Ammon's horn (tissue), 1 donor: ENCODE measurements at regions not wholly inside any gene's neighbourhood (a gene's known extent, or its start where the extent isn't known, plus 50 kb on each side); places are given as distances from the start of the nearest gene placed in this dataset.
"Not testable (repeated sequence)": the region's sequence is repeated elsewhere in the genome, so short reads cannot be mapped to it uniquely, and the experiment has no call there.

Source experiments
- DNase-seq: peaks from one replicate; pipeline ENCODE4 v3.0.0-alpha.2; 2016; ENCODE audit warnings: low spot score

DNA sequence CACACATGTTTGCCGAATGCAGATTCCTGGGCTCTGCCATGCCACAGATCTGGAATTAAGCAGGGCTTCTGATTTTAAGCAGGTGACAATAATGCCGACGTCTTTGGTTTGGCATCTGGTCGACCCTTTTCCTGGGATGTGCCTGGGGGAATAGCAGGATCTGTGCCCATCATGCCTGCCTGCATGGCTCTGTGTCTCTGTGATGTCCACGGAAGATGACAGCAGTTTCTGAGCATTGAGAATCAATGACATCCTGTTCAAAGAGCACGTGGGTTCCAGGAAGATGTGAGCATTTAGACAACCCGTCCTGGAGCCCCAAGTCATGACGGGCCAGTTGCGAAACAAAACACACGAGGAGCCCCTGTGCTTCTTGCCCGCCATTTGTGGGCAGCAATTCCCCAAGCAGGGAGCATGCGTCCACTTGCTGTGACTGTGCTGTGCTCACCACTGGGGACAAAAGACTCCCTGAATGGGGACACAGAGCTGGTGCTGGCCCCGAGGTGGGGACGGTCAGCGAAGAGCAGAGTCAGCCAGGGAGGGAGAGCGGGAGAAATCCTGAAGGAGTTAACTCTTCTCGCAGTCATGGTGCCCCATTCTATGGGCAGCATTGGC, 110.1 kb downstream of the ERMARD start:
- no peak for DNase-seq

DNA sequence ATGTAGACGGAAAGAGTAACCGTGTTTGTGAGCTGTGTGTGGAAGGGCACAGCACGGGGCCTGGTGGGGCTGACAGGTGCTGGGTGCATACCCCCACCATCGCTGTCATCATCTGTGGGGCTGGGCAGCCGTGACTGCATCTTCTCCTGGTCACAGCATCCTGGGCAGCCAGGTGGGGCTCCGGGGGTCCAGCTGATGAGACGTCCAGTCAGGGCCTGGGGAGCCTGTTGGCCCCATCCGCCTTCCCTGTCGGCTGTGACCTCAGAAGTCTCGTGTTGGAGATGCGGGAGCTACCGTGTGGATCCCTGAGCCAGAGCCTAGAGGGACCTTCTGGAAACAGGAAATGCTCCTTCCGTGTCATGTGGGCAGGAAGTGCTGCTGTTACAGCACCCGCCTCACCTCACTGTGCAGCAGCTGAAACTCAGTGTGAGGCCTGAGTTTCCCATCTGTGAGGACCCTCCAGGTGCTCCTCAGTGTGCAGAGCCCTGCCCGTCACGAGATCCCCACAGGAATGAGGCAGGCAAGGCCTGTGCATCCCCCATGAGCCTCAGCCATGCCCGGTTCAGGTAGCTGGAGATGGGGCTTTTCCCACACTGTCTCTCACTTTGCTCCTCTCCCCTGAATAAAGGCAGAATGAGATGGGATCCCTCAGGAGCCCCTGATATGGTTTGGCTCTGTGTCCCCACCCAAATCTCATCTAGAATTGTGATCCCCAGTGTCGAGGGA, 108.7 kb downstream of the ERMARD start:
- DNase-seq: no peak

DNA sequence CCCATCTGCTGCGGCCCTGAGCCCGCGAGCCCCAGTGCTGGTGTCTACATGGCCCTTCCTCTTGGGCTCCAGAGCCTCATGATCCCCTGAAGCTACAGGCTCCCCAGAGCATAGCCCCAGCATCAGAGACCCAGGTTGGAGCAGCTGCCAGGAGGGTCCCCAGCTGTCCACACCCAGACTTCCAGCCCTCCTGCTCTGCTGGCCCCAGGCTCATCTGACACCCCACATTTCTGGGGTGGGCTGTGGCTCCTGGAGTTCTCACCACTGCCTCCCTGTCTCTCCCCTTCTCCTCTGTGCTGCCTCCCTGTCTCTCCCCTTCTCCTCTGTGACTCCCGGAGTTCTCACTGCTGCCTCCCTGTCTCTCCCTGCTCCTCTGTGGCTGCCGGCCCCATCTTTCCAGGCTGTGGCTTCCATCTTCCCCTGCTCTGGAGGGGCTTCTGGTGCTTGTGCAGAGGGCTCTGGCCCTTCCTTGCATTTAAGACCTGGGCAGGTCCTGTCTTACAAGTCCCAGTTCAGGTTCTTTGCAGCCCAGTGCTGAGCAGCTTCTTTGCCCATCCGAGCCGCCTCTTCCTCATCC, 108.1 kb downstream of the ERMARD start:
- DNase-seq: no peak

DNA sequence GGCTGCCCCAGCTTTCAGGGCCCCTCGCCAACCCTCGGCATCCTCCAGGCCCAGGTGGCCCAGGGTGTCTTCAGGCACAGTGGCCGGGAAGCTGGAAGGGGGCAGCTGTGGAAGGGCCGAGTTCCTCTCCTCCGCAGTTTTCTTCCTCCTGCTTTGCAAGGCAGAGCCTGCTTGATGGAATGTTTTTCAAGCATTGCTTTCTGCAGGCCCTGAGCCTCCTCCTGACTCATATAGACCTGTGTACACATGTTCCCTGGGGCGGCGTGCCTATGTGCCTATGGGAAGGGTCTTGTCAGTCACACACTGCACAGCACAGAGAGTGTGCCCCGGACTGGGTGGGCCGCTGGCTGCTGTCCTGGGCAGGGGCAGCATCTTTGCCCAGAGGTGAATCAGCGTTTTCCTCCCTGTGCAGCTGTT, 107.5 kb downstream of the ERMARD start:
- DNase-seq: no peak

DNA sequence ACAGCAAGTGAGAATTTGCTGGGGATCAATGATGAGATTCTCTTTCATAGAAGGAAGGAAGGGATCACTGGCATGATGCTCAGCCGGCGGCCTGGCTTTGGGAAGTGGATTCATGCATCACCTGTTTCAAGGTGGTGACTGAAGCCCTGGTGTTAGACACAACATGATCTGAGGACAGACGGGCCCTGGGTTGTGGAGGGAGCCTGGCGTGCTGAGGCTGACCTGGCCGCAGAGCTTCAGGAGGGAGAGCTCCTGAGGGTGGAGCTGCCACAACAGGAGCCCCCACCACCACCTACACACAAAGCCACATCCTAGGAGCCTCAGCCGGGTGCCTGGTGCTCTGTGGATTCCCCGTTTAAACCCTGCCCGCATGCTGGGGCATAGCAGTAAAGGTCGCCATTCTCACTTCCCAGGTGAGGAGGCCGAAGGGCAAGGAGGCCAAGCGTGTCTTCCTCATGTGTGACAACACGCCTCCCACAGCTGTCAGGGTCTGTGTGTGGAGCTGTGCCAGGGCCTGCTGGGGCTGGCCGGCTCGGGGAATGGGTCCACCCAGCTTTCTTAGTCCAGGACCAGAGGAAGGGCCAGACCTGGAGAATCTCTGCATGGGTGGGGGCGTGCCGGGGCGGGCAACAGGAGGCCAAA, 107.0 kb downstream of the ERMARD start:
- DNase-seq: no peak

DNA sequence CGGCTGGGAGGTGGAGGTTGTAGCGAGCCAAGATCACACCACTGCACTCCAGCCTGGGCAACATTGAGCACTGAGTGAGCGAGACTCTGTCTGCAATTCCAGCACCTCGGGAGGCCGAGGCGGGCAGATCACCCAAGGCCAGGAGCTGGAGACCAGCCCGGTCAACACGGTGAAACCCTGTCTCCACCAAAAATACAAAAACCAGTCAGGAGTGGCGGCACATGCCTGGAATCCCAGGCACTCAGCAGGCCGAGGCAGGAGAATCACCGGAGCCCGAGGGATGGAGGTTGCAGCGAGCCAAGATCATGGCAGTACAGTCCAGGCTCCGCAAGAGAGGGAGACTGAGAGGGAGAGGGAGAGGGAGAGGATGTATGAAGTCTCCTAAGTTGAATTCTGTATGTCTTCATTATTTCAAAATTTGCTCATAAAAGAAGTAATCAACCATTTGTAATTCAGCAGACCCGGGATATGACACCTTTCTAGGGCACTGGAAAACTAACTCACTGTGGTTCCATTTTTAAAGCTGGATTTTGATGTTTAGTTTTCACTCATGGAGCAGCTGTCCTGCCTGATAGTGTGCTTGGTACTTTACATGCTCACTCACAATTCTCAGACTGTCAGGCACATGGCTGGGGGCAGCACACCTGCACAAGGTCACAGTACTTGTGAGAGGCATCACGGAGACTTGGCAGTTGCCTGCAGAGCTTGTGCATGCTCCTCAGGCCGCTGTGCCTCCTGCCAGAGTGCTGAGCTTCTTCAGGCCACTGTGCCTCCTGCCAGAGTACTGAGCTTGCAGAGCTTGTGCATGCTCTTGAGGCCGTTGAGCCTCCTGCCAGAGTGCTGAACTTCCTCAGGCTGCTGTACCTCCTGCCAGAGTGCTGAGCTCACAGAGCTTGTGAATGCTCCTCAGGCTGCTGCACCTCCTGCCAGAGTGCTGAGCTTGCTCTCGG, 106.2 kb downstream of the ERMARD start:
- DNase-seq: no peak

DNA sequence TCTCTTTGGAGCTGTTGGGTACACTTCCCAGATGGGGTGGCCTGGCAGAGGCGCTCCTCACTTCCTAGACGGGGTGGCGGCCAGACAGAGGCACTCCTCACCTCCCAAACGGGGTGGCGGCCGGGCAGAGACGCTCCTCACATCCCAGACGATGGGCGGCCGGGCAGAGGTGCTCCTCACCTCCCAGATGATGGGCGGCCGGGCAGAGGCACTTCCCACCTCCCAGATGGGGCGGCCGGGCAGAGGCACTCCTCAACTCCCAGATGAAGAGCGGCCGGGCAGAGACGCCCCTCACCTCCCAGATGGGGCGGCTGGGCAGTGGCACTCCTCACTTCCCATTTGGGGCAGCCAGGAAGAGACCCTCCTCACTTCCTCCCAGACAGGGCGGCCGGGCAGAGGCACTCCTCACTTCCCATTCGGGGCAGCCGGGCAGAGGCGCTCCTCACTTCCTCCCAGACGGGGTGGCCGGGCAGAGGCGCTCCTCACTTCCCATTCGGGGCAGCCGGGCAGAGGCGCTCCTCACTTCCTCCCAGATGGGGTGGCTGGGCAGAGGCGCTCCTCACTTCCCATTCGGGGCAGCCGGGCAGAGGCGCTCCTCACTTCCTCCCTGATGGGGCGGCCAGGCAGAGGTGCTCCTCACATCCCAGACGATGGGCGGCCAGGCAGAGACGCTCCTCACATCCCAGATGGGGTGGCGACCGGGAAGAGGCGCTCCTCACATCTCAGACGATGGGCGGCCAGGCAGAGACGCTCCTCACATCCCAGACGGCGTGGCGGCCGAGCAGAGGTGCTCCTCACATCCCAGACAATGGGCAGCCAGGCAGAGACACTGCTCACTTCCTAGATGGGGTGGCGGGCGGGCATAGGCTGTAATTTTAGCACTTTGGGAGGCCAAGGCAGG, 105.3 kb downstream of the ERMARD start:
- DNase-seq: not testable (repeated sequence)

DNA sequence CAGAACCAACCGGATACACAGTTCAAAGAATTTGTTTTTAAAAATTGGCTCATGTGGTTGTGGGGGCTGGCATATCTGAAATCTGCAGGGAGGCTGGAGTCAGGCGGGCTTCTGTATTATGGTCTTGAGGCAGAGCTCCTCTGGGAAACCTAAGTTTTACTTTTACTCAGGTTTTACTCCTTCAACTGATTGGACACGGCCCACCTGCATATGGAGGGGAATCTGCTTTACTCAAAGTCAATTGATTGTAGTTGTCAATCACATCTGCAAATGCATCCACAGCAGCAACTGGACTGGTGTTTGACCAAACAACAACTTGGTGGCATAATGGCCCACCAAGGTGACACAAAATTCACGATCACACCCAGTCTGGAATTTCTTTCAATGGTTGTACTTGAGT, 103.4 kb downstream of the ERMARD start:
- DNase-seq: no peak

DNA sequence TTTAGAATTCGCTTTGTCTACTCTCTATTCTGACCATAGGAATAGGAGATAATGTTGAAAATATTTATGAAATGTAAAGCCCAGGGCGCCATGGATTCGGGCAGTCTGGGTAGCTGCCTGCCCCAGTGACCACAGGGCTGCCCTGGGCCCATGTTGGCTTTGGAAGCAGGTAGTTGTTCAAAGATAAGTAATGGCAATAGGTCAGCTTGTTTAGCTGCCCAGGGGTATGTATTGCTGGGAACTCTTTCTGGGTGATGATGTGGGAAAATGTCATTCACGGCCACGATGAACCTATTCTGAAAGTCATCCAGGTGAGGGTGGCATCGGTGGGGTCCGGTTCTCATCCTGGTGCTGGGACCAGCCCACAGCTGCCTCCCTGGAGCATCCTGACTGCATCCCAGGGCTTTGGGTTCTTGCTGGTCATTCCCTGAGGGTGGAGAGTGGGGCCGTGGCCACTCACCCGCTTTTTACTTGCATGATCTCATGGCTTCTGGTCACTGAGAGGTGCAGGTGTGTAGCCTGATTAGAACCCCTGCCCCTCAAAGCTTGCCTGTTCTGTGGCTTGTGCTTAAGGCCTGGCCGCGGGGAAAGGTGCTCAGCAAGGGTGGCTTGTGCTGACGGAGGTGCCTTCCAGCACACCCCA, 102.8 kb downstream of the ERMARD start:
- DNase-seq: no peak

DNA sequence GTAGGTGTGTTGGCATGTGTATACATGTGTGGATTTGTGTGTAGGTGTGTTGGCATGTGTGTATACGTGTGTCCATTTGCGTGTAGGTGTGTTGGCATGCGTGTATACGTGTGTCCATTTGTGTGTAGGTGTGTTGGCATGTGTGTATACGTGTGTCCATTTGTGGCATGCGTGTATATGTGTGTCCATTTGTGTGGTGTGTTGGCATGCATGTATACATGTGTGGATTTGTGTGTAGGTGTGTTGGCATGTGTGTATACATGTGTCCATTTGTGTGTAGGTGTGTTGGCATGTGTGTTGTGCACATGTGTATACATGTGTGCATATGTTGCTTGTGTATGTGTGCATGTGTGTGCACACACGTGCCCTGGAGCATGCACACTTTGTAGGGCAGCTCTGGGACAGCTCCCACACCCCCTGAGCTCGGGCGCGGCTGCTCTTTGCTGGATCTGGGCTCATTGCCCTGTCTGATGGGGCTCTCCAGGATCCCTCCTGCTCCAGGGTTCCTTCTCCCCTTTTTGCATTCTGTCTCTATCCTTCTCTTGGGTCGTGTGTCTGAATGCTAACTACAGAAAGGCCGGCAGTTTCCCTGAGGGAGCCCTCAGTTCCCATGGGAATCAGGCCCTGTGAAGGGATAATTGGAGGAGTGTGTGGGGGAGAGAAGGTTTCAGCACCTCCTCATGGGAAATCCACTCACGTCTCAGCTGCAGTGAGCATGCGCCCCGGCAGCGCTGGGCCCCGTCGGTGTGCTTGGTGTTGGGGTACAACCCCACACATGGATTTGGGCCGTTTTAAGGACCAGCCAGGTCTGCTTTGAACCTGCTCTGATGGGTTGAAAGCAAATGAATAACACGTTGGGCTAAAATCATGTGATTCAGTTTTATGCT, 102.0 kb downstream of the ERMARD start:
- no peak for DNase-seq

DNA sequence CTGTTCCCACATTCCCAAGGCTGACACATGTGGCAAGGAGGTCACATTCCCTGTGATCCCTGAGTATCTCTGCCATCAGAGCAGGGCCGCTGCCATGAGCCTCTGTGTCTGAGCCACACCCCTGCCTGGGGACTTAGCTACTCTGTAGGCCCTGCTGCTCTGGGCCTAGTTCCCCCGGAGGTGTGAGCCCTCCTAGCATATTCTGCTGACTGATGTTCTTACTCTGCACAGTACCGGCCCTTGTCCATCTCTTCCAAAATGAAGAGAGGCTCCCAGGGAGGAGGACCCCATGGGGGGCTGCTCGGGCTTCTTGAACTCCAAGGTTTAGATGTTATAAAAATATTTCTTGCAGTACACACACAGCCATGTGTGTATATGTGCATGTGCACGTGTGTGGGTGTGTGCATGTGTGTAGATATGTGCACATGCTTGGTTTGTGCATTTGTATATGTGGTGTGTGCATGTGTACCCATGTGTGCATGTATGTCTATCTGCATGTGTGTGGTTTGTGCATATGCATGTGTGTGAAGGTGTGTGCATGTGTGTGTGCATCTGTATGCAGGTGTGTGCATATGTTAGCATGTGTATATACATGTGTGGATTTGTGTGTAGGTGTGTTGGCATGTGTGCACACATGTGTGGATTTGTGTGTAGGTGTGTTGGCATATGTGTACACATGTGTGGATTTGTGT, 101.2 kb downstream of the ERMARD start:
- DNase-seq: no peak

DNA sequence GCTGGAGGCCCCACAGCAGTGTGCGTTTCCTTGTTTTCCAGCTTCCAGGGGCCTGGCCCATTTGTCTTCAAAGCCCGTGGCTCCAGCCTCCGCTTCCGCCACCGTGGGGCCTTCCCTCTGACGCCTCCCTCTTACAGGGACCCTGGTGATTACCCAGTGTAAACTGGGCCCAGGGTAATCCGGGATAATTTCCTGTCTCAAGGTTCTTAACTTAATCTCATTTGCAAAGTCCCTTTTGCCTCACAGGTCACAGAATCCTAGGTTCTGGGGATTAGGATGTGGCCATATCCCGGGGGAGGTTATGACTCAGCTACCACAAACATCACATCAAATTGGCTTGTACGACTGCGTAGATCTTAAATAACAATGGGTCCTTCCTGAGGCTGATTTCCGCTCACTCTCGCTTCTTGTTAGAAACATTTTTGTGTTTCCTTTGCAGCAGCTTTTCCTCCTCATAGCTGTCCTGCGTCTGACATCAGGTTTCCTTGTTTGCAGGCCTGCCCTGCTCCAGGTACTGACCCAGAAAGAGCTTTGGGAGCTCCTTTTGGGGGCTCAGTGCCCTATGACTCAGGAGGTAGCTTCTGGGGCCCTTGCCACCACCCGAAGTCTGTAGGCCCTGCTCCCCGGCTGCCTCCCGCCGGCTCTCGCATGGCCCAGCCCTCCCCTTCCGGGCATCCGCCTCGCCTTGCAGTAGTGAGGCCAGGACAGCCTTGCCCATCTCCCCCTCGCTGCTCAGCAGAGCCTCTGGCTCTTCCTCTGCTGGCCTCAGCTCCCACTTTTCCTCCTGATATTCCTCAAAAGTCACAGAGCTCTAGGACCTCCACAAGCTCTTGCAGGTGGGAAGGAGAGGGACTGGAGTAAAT, 100.5 kb downstream of the ERMARD start:
- DNase-seq: no peak

DNA sequence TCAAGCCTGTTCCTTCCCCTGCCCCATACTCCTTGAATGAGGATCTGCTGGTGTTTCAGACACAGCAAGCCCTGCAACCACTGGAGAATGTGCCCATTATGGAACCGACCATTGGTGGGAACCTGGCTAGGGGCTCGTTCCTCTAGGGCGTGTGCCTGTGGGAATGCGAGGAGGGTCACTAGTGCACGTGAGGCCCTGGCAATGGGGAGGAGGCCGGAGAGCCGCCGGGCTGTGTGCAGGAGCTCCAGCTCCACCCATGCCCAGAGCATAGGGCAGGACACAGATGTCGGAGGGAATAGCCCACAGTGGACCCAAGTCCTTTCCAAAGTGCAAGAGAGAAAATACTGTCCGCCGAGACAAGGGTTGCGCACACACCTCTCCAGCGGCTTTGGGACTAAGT, 99.3 kb downstream of the ERMARD start:
- no peak for DNase-seq

DNA sequence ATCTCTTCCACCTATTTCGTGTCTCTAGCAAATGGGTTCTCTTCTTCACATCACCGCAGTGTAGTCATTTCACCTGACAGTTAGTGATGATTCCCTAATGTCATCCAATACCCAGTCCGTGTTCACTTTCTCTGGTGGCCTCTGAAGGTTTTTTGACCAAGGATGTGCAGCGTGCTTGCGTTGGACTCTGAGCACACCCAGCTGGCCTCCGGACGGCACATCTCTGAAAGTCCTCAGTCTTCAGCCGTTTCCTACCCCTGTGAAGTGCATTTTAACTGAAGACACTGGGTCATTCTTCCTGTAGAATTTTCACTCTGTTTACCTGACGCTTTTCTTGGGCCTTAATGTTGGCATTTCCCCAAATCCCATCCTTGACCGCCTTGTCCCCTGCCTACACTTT, 98.7 kb downstream of the ERMARD start:
- no peak for DNase-seq

DNA sequence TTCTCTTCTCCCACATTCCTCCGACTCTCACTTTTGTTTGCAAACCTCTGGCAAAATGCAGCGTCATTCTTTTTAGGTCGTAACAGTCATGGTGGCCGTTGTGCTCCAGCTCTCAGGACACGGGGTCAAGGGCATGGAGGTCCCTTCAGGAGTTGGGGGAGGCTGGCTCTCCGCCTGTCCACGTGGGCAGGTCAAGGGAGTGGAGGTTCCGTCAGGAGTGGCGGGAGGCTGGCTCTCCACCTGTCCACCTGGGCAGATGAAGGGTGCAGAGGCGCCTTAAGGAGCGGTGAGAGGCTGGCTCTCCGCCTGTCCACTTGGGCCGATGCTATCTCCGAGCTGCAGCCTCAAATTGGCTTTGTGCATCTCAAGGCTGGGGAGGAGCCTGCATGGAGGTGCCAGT, 98.0 kb downstream of the ERMARD start:
- no peak for DNase-seq

DNA sequence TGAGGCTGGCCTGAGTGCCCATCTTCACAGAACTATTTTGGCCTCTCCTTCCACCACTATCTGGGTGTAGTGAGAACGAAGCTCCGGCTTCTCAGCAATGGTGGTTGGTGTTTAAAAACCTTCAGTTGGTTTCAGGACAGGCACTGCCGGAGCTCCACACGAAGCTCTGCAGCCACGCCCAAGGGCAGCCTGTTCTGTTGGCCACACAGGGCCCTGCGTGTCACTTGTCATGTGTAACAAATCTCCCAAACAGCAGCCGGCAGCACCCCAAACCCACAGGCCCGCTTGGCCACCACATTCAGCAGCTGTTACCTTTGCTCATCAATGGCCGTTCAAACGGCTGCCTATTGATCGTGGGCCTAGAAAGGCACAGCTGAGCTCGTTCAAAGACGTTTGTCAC, 97.5 kb downstream of the ERMARD start:
- DNase-seq: no peak

DNA sequence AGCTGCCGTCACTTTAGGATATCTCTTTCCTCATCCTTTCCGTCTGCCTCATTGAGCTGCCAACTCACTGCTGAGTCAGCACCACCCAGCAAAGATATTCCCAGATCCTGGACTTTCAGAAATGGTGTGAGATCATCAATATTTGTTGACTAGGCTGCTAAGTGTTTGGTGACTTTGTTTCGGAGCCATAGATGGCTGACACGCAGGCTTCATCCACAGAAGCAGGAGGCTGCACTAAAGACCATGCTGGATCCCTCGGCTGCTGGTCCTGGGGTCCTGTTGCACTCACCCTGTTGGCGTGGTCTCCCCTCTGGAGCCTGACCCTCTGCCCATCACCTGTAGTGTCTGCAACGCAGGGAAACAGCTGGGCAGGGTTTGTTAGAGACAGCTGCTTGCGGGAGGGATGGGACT, 96.5 kb downstream of the ERMARD start:
- no peak for DNase-seq

DNA sequence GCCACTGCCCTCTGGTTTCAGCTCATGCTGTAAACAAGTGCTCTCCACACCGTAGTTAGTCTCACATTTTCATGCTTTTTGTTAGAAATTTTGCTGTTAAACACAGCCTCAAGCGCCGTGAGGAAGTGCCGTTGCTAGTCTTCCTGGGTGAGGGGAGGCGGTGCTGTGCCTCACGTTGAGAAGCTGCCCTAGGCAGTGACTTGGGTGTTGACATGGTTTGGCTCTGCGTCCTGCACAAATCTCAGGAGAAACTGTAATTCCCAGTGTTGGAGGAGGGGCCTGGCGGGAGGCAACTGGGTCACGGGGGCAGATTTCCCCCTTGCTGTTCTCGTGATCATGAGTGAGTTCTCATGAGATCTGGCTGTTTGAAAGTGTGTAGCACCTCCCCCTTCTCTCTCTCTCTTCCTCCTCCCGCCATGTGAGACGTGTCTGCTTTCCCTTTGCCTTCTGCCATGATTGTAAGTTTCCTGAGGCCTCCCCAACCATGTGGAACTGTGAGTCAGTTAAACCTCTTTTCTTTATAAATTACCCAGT, 95.8 kb downstream of the ERMARD start:
- no peak for DNase-seq
